ENCODE measurements at regions not wholly inside any gene's neighbourhood (a gene's known extent, or its start where the extent isn't known, plus 50 kb on each side); places are given as distances from the start of the nearest gene placed in this dataset.

DNA sequence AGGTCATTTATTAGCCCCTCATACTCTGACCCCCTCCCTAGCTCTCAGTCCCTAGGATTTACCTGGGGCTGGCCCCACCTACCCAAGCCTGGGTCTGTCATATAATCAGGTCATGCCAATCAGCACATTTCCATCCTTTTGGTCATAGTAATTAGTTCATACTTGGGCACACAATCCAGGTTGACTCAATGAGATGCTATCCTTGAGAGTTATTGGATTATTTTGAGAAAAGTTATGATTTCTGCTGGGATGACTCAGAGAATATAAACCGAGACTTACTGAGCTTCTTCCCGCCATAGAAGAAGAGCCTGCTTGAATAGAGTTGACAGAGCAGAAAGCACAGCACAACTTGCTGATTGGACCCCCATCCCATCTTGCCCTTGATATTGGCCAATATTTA, 331.5 kb downstream of the CBLN1 start:
- H3K27ac ChIP-seq (ENCODE audit: low read depth, low read length), result no peak overlapping the region
- no peaks in the 10 kb centered on the region for H3F3A ChIP-seq (ENCODE audit: control insufficient read depth, insufficient read depth)
- TF ChIP-seq CTCF (IDR thresholded peaks at IDR 0.05; ENCODE audit: low read depth, low read length, poor library complexity, severe bottlenecking) (no peak), EZH2phosphoT487 (IDR thresholded peaks at IDR 0.05; ENCODE audit: borderline replicate concordance, low read length) (no peak)
- H3K4me1 ChIP-seq (ENCODE audit: control insufficient read depth, low read length), result no peaks in the 10 kb centered on the region
- H3K27me3 ChIP-seq (ENCODE audit: control insufficient read depth, low read length), result no peaks in the 10 kb centered on the region
- H3K4me3 ChIP-seq (ENCODE audit: low read length), result no peak overlapping the region
- H4K20me1 ChIP-seq (ENCODE audit: control insufficient read depth, insufficient read depth, low read depth, low read length), result no peaks in the 10 kb centered on the region
- H3K79me2 ChIP-seq (ENCODE audit: control insufficient read depth, low read length), result no peaks in the 10 kb centered on the region
- no peaks in the 10 kb centered on the region for H3K36me3 ChIP-seq (ENCODE audit: control insufficient read depth, low read length)
- H3K9me2 ChIP-seq (replicated peaks; ENCODE audit: control insufficient read depth, low read length), result no peaks in the 10 kb centered on the region
- no peak overlapping the region for H3K4me2 ChIP-seq (ENCODE audit: low read length)
- no peaks in the 10 kb centered on the region for H3K9me3 ChIP-seq (ENCODE audit: control insufficient read depth, insufficient read depth, low read length)

GRCh38 chr16:48949636-48950035, 332.0 kb downstream of the CBLN1 start:
- Histone ChIP-seq H4K20me1 (ENCODE audit: control insufficient read depth, insufficient read depth, low read depth, low read length) (no peaks in the 10 kb centered on the region), H3K27ac (ENCODE audit: low read depth, low read length) (no peak overlapping the region), H3F3A (ENCODE audit: control insufficient read depth, insufficient read depth) (no peaks in the 10 kb centered on the region)

GRCh38 chr16:48948911-48949310, 332.7 kb downstream of the CBLN1 start:
- no peaks in the 10 kb centered on the region for H4K20me1 ChIP-seq (ENCODE audit: control insufficient read depth, insufficient read depth, low read depth, low read length)
- H3F3A ChIP-seq (ENCODE audit: control insufficient read depth, insufficient read depth), result no peaks in the 10 kb centered on the region
- H3K4me3 ChIP-seq (ENCODE audit: low read length), result no peak overlapping the region
- H3K9me2 ChIP-seq (replicated peaks; ENCODE audit: control insufficient read depth, low read length), result no peaks in the 10 kb centered on the region
- H3K27me3 ChIP-seq (ENCODE audit: control insufficient read depth, low read length), result no peaks in the 10 kb centered on the region
- H3K27ac ChIP-seq (ENCODE audit: low read depth, low read length), result no peak overlapping the region
- H3K4me2 ChIP-seq (ENCODE audit: low read length), result no peak overlapping the region
- TF ChIP-seq CTCF (IDR thresholded peaks at IDR 0.05; ENCODE audit: low read depth, low read length, poor library complexity, severe bottlenecking) (no peak), EZH2phosphoT487 (IDR thresholded peaks at IDR 0.05; ENCODE audit: borderline replicate concordance, low read length) (no peak)
- no peaks in the 10 kb centered on the region for H3K79me2 ChIP-seq (ENCODE audit: control insufficient read depth, low read length)
- H3K4me1 ChIP-seq (ENCODE audit: control insufficient read depth, low read length), result no peaks in the 10 kb centered on the region
- no peaks in the 10 kb centered on the region for H3K36me3 ChIP-seq (ENCODE audit: control insufficient read depth, low read length)
- no peaks in the 10 kb centered on the region for H3K9me3 ChIP-seq (ENCODE audit: control insufficient read depth, insufficient read depth, low read length)

More at GRCh38 chr16:48949636-48950035, 332.0 kb downstream of the CBLN1 start:
- Histone ChIP-seq H3K4me2 (ENCODE audit: low read length) (no peak overlapping the region), H3K79me2 (ENCODE audit: control insufficient read depth, low read length) (no peaks in the 10 kb centered on the region), H3K27me3 (ENCODE audit: control insufficient read depth, low read length) (no peaks in the 10 kb centered on the region), H3K4me3 (ENCODE audit: low read length) (no peak overlapping the region), H3K36me3 (ENCODE audit: control insufficient read depth, low read length) (no peaks in the 10 kb centered on the region), H3K4me1 (ENCODE audit: control insufficient read depth, low read length) (no peaks in the 10 kb centered on the region), H3K9me2 (replicated peaks; ENCODE audit: control insufficient read depth, low read length) (no peaks in the 10 kb centered on the region), H3K9me3 (ENCODE audit: control insufficient read depth, insufficient read depth, low read length) (no peaks in the 10 kb centered on the region)
- TF ChIP-seq CTCF (IDR thresholded peaks at IDR 0.05; ENCODE audit: low read depth, low read length, poor library complexity, severe bottlenecking), result no peak
- no peak for TF ChIP-seq EZH2phosphoT487 (IDR thresholded peaks at IDR 0.05; ENCODE audit: borderline replicate concordance, low read length)

GRCh38 chr16:48947371-48947713, 334.3 kb downstream of the CBLN1 start:
- Histone ChIP-seq H3K79me2 (ENCODE audit: control insufficient read depth, low read length) (no peaks in the 10 kb centered on the region), H3K9me2 (replicated peaks; ENCODE audit: control insufficient read depth, low read length) (no peaks in the 10 kb centered on the region), H3K4me2 (ENCODE audit: low read length) (no peak overlapping the region), H3K4me3 (ENCODE audit: low read length) (no peak overlapping the region), H3K27me3 (ENCODE audit: control insufficient read depth, low read length) (no peaks in the 10 kb centered on the region), H3K4me1 (ENCODE audit: control insufficient read depth, low read length) (no peaks in the 10 kb centered on the region), H3K27ac (ENCODE audit: low read depth, low read length) (no peak overlapping the region), H4K20me1 (ENCODE audit: control insufficient read depth, insufficient read depth, low read depth, low read length) (no peaks in the 10 kb centered on the region), H3F3A (ENCODE audit: control insufficient read depth, insufficient read depth) (no peaks in the 10 kb centered on the region), H3K36me3 (ENCODE audit: control insufficient read depth, low read length) (no peaks in the 10 kb centered on the region), H3K9me3 (ENCODE audit: control insufficient read depth, insufficient read depth, low read length) (no peaks in the 10 kb centered on the region)
- TF ChIP-seq CTCF (IDR thresholded peaks at IDR 0.05; ENCODE audit: low read depth, low read length, poor library complexity, severe bottlenecking), result no peak
- TF ChIP-seq EZH2phosphoT487 (IDR thresholded peaks at IDR 0.05; ENCODE audit: borderline replicate concordance, low read length), result no peak
